Loucy (cell line): ENCODE measurements at regions not wholly inside any gene's neighbourhood (a gene's known extent, or its start where the extent isn't known, plus 50 kb on each side); places are given as distances from the start of the nearest gene placed in this dataset.

Source experiments
- H2AFZ ChIP-seq: fragments of 200-600 bp; sonication (generic); 2 replicates; pipeline ENCODE4 v1.6.0; 2016; ENCODE audit warnings: antibody characterized with exemption, mild to moderate bottlenecking, low read length, moderate library complexity
- H3F3A ChIP-seq: fragments of 200-600 bp; 2 replicates; pipeline ENCODE4 v1.6.0; 2016; ENCODE audit warnings: antibody characterized with exemption, low read depth, mild to moderate bottlenecking
- H3K27me3 ChIP-seq: fragments of 200-600 bp; sonication (generic); 2 replicates; pipeline ENCODE4 v1.6.1; 2014; ENCODE audit warnings: low read length, mild to moderate bottlenecking; ENCODE audit not compliant: insufficient read depth, poor library complexity, severe bottlenecking
- H3K36me3 ChIP-seq: fragments of 200-600 bp; sonication (generic); 2 replicates; pipeline ENCODE4 v1.6.1; 2016; ENCODE audit warnings: low read length; ENCODE audit not compliant: insufficient read depth
- H3K4me1 ChIP-seq: fragments of 200-600 bp; sonication (generic); 2 replicates; pipeline ENCODE4 v1.5.1; 2014; ENCODE audit warnings: low read length, mild to moderate bottlenecking; ENCODE audit not compliant: insufficient read depth, poor library complexity, severe bottlenecking
- H3K4me2 ChIP-seq: fragments of 200-600 bp; sonication (generic); 2 replicates; pipeline ENCODE4 v1.6.0; 2014; ENCODE audit warnings: antibody characterized with exemption, low read length, low read depth, mild to moderate bottlenecking; ENCODE audit not compliant: poor library complexity, severe bottlenecking
- H3K4me3 ChIP-seq: fragments of 200-600 bp; sonication (generic); 2 replicates; pipeline ENCODE4 v1.5.1; 2014; ENCODE audit warnings: low read length, mild to moderate bottlenecking, mixed read lengths; ENCODE audit not compliant: poor library complexity, severe bottlenecking
- H3K79me2 ChIP-seq: fragments of 200-600 bp; sonication (generic); 2 replicates; pipeline ENCODE4 v1.6.1; 2014; ENCODE audit warnings: low read length; ENCODE audit not compliant: insufficient read depth
- H3K9ac ChIP-seq: fragments of 200-600 bp; sonication (generic); 2 replicates; pipeline ENCODE4 v1.6.0; 2014; ENCODE audit warnings: mild to moderate bottlenecking, low read depth, low read length, moderate library complexity; ENCODE audit not compliant: poor library complexity, severe bottlenecking
- H3K9me2 ChIP-seq: fragments of 200-600 bp; sonication (generic); replicated peaks from 2 replicates; pipeline ENCODE4 v1.6.1; 2016; ENCODE audit warnings: low read depth, low read length, mixed read lengths
- H3K9me3 ChIP-seq: fragments of 200-600 bp; sonication (generic); 2 replicates; pipeline ENCODE4 v1.6.1; 2014; ENCODE audit warnings: mild to moderate bottlenecking, antibody characterized with exemption, low read length, low read depth; ENCODE audit not compliant: insufficient read depth
- H4K20me1 ChIP-seq: fragments of 200-600 bp; sonication (generic); 2 replicates; pipeline ENCODE4 v1.6.0; 2014; ENCODE audit warnings: antibody characterized with exemption, low read length, mild to moderate bottlenecking; ENCODE audit not compliant: insufficient read depth, poor library complexity, severe bottlenecking
- CTCF ChIP-seq: fragments of 200-600 bp; sonication (generic); conservative IDR thresholded peaks from 2 replicates; pipeline ENCODE4 v1.5.1; 2014; ENCODE audit warnings: mild to moderate bottlenecking, antibody characterized with exemption, low read length
- EZH2phosphoT487 ChIP-seq: fragments of 200-600 bp; IDR thresholded peaks from 2 replicates; pipeline ENCODE4 v1.6.1; 2018; ENCODE audit warnings: antibody characterized with exemption, mild to moderate bottlenecking, moderate library complexity, borderline replicate concordance

DNA sequence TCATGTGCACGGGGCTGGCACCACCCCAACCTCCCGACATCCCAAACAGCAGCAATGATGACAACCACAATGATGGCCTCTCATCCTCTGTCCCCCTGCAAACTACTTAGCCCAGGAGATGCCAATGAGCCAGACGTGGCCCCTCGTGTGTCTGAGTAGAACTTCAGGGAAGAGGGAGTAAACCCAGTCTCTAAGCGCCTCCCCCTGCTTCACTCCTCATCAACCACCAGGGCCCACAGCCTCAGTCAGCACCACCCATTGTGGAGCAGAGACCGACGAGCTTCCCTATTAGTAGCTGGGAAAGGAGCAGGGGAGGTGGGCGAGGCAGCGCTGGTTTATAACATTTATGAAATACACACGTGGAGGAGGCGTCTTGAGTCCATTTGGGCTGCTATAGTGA lies 182.7 kb upstream of the SFSWAP start:
- no peak for TF ChIP-seq CTCF
- no peak for TF ChIP-seq EZH2phosphoT487
- H3K9me2 ChIP-seq = no peaks in the 10 kb centered on the region
- no peaks in the 10 kb centered on the region for H3K36me3 ChIP-seq
- H3F3A ChIP-seq = no peaks in the 10 kb centered on the region
- no peak overlapping the region for H3K4me3 ChIP-seq
- H3K9ac ChIP-seq = no peak overlapping the region
- H3K27me3 ChIP-seq = no peaks in the 10 kb centered on the region
- no peaks in the 10 kb centered on the region for H3K9me3 ChIP-seq
- no peak overlapping the region for H3K4me2 ChIP-seq
- H3K4me1 ChIP-seq = no peaks in the 10 kb centered on the region
- H4K20me1 ChIP-seq = no peaks in the 10 kb centered on the region
- no peak overlapping the region for H2AFZ ChIP-seq
- no peaks in the 10 kb centered on the region for H3K79me2 ChIP-seq

DNA sequence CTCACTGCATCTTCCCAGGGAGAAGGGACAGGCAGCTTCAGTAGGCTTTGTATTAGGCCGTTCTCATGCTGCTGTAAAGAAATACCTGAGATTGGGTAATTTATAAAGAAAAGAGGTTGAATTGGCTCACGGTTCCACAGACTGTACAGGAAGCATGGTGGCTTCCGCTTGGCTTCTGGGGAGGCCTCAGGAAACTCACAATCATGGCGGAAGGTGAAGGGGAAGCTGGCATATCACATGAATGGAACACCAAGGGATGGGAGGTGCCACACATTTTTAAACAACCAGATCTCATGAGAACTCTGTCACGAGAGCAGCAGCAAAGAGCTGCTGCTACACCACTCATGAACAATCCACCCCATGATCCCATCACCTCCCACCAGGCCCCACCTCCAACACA lies 182.2 kb upstream of the SFSWAP start:
- no peaks in the 10 kb centered on the region for H3K9me2 ChIP-seq
- H3K9ac ChIP-seq = no peak overlapping the region
- H3K79me2 ChIP-seq = no peaks in the 10 kb centered on the region
- no peaks in the 10 kb centered on the region for H3K36me3 ChIP-seq
- H3K27me3 ChIP-seq = no peaks in the 10 kb centered on the region
- no peaks in the 10 kb centered on the region for H4K20me1 ChIP-seq
- no peak overlapping the region for H3K4me3 ChIP-seq
- no peak overlapping the region for H3K4me2 ChIP-seq
- no peaks in the 10 kb centered on the region for H3K4me1 ChIP-seq
- H2AFZ ChIP-seq = no peak overlapping the region
- H3K9me3 ChIP-seq = no peaks in the 10 kb centered on the region
- TF ChIP-seq EZH2phosphoT487 (no peak), CTCF (no peak)
- no peaks in the 10 kb centered on the region for H3F3A ChIP-seq

- H3K4me2 ChIP-seq = no peak overlapping the region
- TF ChIP-seq EZH2phosphoT487 = no peak
- no peak for TF ChIP-seq CTCF
These were observed 181.5 kb upstream of the SFSWAP start for GRCh38 chr12:131529196-131530040.

More at GRCh38 chr12:131529196-131530040, 181.5 kb upstream of the SFSWAP start:
- H3K9ac ChIP-seq = no peak overlapping the region
- no peaks in the 10 kb centered on the region for H3K9me2 ChIP-seq
- no peaks in the 10 kb centered on the region for H4K20me1 ChIP-seq
- no peaks in the 10 kb centered on the region for H3K4me1 ChIP-seq
- no peaks in the 10 kb centered on the region for H3K36me3 ChIP-seq
- no peaks in the 10 kb centered on the region for H3K9me3 ChIP-seq
- no peaks in the 10 kb centered on the region for H3K79me2 ChIP-seq
- no peaks in the 10 kb centered on the region for H3F3A ChIP-seq
- no peak overlapping the region for H2AFZ ChIP-seq
- no peaks in the 10 kb centered on the region for H3K27me3 ChIP-seq
- H3K4me3 ChIP-seq = no peak overlapping the region
